ENCODE measurements at regions not wholly inside any gene's neighbourhood (a gene's known extent, or its start where the extent isn't known, plus 50 kb on each side); places are given as distances from the start of the nearest gene placed in this dataset.

- Mint-ChIP-seq H3K4me3 (no peak overlapping the region), H3K9me3 (no peaks in the 10 kb centered on the region), H3K36me3 (no peaks in the 10 kb centered on the region), H3K27ac (no peak overlapping the region), H3K27me3 (peaks cover 0 to 11% (median 4%) of the 10 kb centered on the region in 5 donors), H3K4me1 (peaks cover 0 to 6% (median 0%) of the 10 kb centered on the region in 7 donors)
- CTCF ChIA-PET = interaction anchor here (0.6 kb wide), 1 partner anchor 1515 kb away, joined by 3 read pairs; no protein-coding TSS in a partner anchor
- ATAC-seq (no peak), DNase-seq (no peak)
- Histone ChIP-seq H3K4me1 (ENCODE audit: control insufficient read depth in 2 of 2, insufficient read depth in 2 of 2, low read length in 2 of 2) (no peaks in the 10 kb centered on the region), H3K27me3 (ENCODE audit: control insufficient read depth in 2 of 2, insufficient read depth in 2 of 2, low read length in 2 of 2) (no peaks in the 10 kb centered on the region), H3K27ac (ENCODE audit: low read depth, low read length) (no peak overlapping the region), H3K4me3 (ENCODE audit: low read length) (no peak overlapping the region), H3K36me3 (ENCODE audit: control insufficient read depth in 2 of 3, insufficient read depth in 3 of 3, low read length in 3 of 3) (no peaks in the 10 kb centered on the region), H3K9me3 (ENCODE audit: control insufficient read depth in 2 of 3, low read length in 3 of 3) (no peaks in the 10 kb centered on the region)
- intact Hi-C loops (cut with micrococcal nuclease) = no loop called here
- POLR2A ChIA-PET = no interaction called here
These were observed 124.2 kb downstream of the ASB7 start for GRCh38 chr15:100726421-100727190.

- peaks cover 0 to 11% (median 4%) of the 10 kb centered on the region in 5 donors for H3K27me3 Mint-ChIP-seq
- Histone ChIP-seq H3K4me3 (ENCODE audit: low read length) (no peak overlapping the region), H3K4me1 (ENCODE audit: control insufficient read depth in 2 of 2, insufficient read depth in 2 of 2, low read length in 2 of 2) (no peaks in the 10 kb centered on the region), H3K36me3 (ENCODE audit: control insufficient read depth in 2 of 3, insufficient read depth in 3 of 3, low read length in 3 of 3) (no peaks in the 10 kb centered on the region), H3K9me3 (ENCODE audit: control insufficient read depth in 2 of 3, low read length in 3 of 3) (no peaks in the 10 kb centered on the region), H3K27me3 (ENCODE audit: control insufficient read depth in 2 of 2, insufficient read depth in 2 of 2, low read length in 2 of 2) (no peaks in the 10 kb centered on the region), H3K27ac (ENCODE audit: low read depth, low read length) (no peak overlapping the region)
- H3K27ac Mint-ChIP-seq = no peak overlapping the region
- POLR2A ChIA-PET = no interaction called here
- CTCF ChIA-PET = no interaction called here
- DNase-seq = no peak
- H3K4me1 Mint-ChIP-seq = peaks cover 0 to 6% (median 0%) of the 10 kb centered on the region in 7 donors
- no peaks in the 10 kb centered on the region for H3K36me3 Mint-ChIP-seq
- no peaks in the 10 kb centered on the region for H3K9me3 Mint-ChIP-seq
- intact Hi-C loops (cut with micrococcal nuclease) = no loop called here
- ATAC-seq = no peak
- no peak overlapping the region for H3K4me3 Mint-ChIP-seq
These were observed 125.0 kb downstream of the ASB7 start for GRCh38 chr15:100727291-100727851.

- H3K36me3 ChIP-seq (ENCODE audit: control insufficient read depth in 2 of 3, insufficient read depth in 3 of 3, low read length in 3 of 3) = no peaks in the 10 kb centered on the region
- no peak overlapping the region for H3K27ac Mint-ChIP-seq
- H3K9me3 Mint-ChIP-seq = no peaks in the 10 kb centered on the region
- POLR2A ChIA-PET = no interaction called here
- no peaks in the 10 kb centered on the region for H3K27me3 ChIP-seq (ENCODE audit: control insufficient read depth in 2 of 2, insufficient read depth in 2 of 2, low read length in 2 of 2)
- H3K27ac ChIP-seq (ENCODE audit: low read depth, low read length) = no peak overlapping the region
- no peaks in the 10 kb centered on the region for H3K9me3 ChIP-seq (ENCODE audit: control insufficient read depth in 2 of 3, low read length in 3 of 3)
- H3K4me3 Mint-ChIP-seq = no peak overlapping the region
- H3K4me1 ChIP-seq (ENCODE audit: control insufficient read depth in 2 of 2, insufficient read depth in 2 of 2, low read length in 2 of 2) = no peaks in the 10 kb centered on the region
- H3K36me3 Mint-ChIP-seq = no peaks in the 10 kb centered on the region
- peaks cover 0 to 1% (median 0%) of the 10 kb centered on the region in 7 donors for H3K4me1 Mint-ChIP-seq
- ATAC-seq (no peak), DNase-seq (no peak)
- intact Hi-C loops (cut with micrococcal nuclease) = no loop called here
- H3K27me3 Mint-ChIP-seq = peaks cover 0 to 11% (median 4%) of the 10 kb centered on the region in 5 donors
- no peak overlapping the region for H3K4me3 ChIP-seq (ENCODE audit: low read length)
- CTCF ChIA-PET = no interaction called here
These were observed 126.2 kb downstream of the ASB7 start for GRCh38 chr15:100728371-100729201.

- intact Hi-C loops (cut with micrococcal nuclease) = no loop called here
- Mint-ChIP-seq H3K4me1 (peaks cover 0 to 1% (median 0%) of the 10 kb centered on the region in 7 donors), H3K27ac (no peak overlapping the region), H3K36me3 (no peaks in the 10 kb centered on the region), H3K27me3 (peaks cover 0 to 11% (median 4%) of the 10 kb centered on the region in 5 donors), H3K9me3 (peaks cover 0 to 2% (median 0%) of the 10 kb centered on the region in 11 donors), H3K4me3 (no peak overlapping the region)
- POLR2A ChIA-PET = no interaction called here
- no peaks in the 10 kb centered on the region for H3K36me3 ChIP-seq (ENCODE audit: control insufficient read depth in 2 of 3, insufficient read depth in 3 of 3, low read length in 3 of 3)
- ATAC-seq = no peak
- no peaks in the 10 kb centered on the region for H3K27me3 ChIP-seq (ENCODE audit: control insufficient read depth in 2 of 2, insufficient read depth in 2 of 2, low read length in 2 of 2)
- no peak overlapping the region for H3K4me3 ChIP-seq (ENCODE audit: low read length)
- H3K27ac ChIP-seq (ENCODE audit: low read depth, low read length) = no peak overlapping the region
- CTCF ChIA-PET = no interaction called here
- H3K4me1 ChIP-seq (ENCODE audit: control insufficient read depth in 2 of 2, insufficient read depth in 2 of 2, low read length in 2 of 2) = no peaks in the 10 kb centered on the region
- DNase-seq = no peak
- no peaks in the 10 kb centered on the region for H3K9me3 ChIP-seq (ENCODE audit: control insufficient read depth in 2 of 3, low read length in 3 of 3)
These were observed 127.1 kb downstream of the ASB7 start for GRCh38 chr15:100729461-100729860.

GRCh38 chr15:100730129-100730528 lies 127.7 kb downstream of the ASB7 start:
- no peak for ATAC-seq
- intact Hi-C loops (cut with micrococcal nuclease) = no loop called here

GRCh38 chr15:100730655-100731266 lies 128.4 kb downstream of the ASB7 start:
- Mint-ChIP-seq H3K27me3 (peaks cover 0 to 11% (median 4%) of the 10 kb centered on the region in 5 donors), H3K9me3 (peaks cover 0 to 2% (median 0%) of the 10 kb centered on the region in 11 donors), H3K4me1 (peaks cover 0 to 1% (median 0%) of the 10 kb centered on the region in 7 donors), H3K36me3 (no peaks in the 10 kb centered on the region), H3K4me3 (no peak overlapping the region), H3K27ac (no peak overlapping the region)
- H3K4me3 ChIP-seq (ENCODE audit: low read length) = no peak overlapping the region
- no peak for ATAC-seq
- H3K9me3 ChIP-seq (ENCODE audit: control insufficient read depth in 2 of 3, low read length in 3 of 3) = no peaks in the 10 kb centered on the region
- intact Hi-C loops (cut with micrococcal nuclease) = no loop called here
- POLR2A ChIA-PET = no interaction called here
- H3K27me3 ChIP-seq (ENCODE audit: control insufficient read depth in 2 of 2, insufficient read depth in 2 of 2, low read length in 2 of 2) = no peaks in the 10 kb centered on the region
- no peaks in the 10 kb centered on the region for H3K36me3 ChIP-seq (ENCODE audit: control insufficient read depth in 2 of 3, insufficient read depth in 3 of 3, low read length in 3 of 3)
- no peaks in the 10 kb centered on the region for H3K4me1 ChIP-seq (ENCODE audit: control insufficient read depth in 2 of 2, insufficient read depth in 2 of 2, low read length in 2 of 2)
- CTCF ChIA-PET = no interaction called here
- DNase-seq = no peak
- no peak overlapping the region for H3K27ac ChIP-seq (ENCODE audit: low read depth, low read length)

More at GRCh38 chr15:100730129-100730528, 127.7 kb downstream of the ASB7 start:
- Mint-ChIP-seq H3K27ac (no peak overlapping the region), H3K27me3 (peaks cover 0 to 11% (median 4%) of the 10 kb centered on the region in 5 donors), H3K4me1 (peaks cover 0 to 1% (median 0%) of the 10 kb centered on the region in 7 donors), H3K36me3 (no peaks in the 10 kb centered on the region), H3K4me3 (no peak overlapping the region), H3K9me3 (peaks cover 0 to 2% (median 0%) of the 10 kb centered on the region in 11 donors)
- H3K9me3 ChIP-seq (ENCODE audit: control insufficient read depth in 2 of 3, low read length in 3 of 3) = no peaks in the 10 kb centered on the region
- no peaks in the 10 kb centered on the region for H3K4me1 ChIP-seq (ENCODE audit: control insufficient read depth in 2 of 2, insufficient read depth in 2 of 2, low read length in 2 of 2)
- no peaks in the 10 kb centered on the region for H3K36me3 ChIP-seq (ENCODE audit: control insufficient read depth in 2 of 3, insufficient read depth in 3 of 3, low read length in 3 of 3)
- CTCF ChIA-PET = no interaction called here
- POLR2A ChIA-PET = no interaction called here
- no peak overlapping the region for H3K4me3 ChIP-seq (ENCODE audit: low read length)
- DNase-seq = no peak
- no peaks in the 10 kb centered on the region for H3K27me3 ChIP-seq (ENCODE audit: control insufficient read depth in 2 of 2, insufficient read depth in 2 of 2, low read length in 2 of 2)
- H3K27ac ChIP-seq (ENCODE audit: low read depth, low read length) = no peak overlapping the region

All from naive thymus-derived CD4-positive, alpha-beta T cell (primary cell).